ENCODE measurements at regions not wholly inside any gene's neighbourhood (a gene's known extent, or its start where the extent isn't known, plus 50 kb on each side); places are given as distances from the start of the nearest gene placed in this dataset.

- TF ChIP-seq CTCF (conservative IDR thresholded peaks at IDR 0.05 in 1 of 2, IDR thresholded peaks at IDR 0.05 in 1 of 2; ENCODE audit: extremely low read depth in 1 of 2, insufficient read depth in 1 of 2, low read depth in 1 of 2, low read length in 2 of 2) (no peak), EZH2 (IDR thresholded peaks at IDR 0.05; ENCODE audit: borderline replicate concordance, low read length) (no peak)
Observed at GRCh38 chr15:95921404-95921803, 409.1 kb upstream of the NR2F2 start.
